IMR-90 (cell line): ENCODE measurements at regions not wholly inside any gene's neighbourhood (a gene's known extent, or its start where the extent isn't known, plus 50 kb on each side); places are given as distances from the start of the nearest gene placed in this dataset.

ENCODE experiments used
- ATAC-seq: fragments of 200-7000 bp; cut with Tn5 transposase; 2 replicates; pipeline ENCODE4 v1.9.1; 2020; ENCODE audit warnings: low read depth, mild to moderate bottlenecking, moderate library complexity
- BruUV-seq: library from RNA; stranded (reverse); fragments of 400-500 nt; replicated peaks from 2 replicates; lab custom pipeline; 2021; lab: Mats Ljungman, UMichigan
- CTCF ChIA-PET: fragments of 300-600 bp; formaldehyde crosslinking; extraction: SDS; loops from one replicate; lab custom pipeline; 2021; ENCODE audit warnings: antibody characterized with exemption; lab: Yijun Ruan, JAX
- POLR2A ChIA-PET: fragments of 300-600 bp; sonication (Branson Sonifier 250); formaldehyde crosslinking; loops from one replicate; lab custom pipeline; 2022; ENCODE audit warnings: antibody characterized with exemption; ENCODE audit not compliant: unreplicated experiment; lab: Charles Lee
- DNase-seq: peaks from one replicate; pipeline ENCODE4 v3.0.0; 2013
- H2AFZ ChIP-seq: replicated peaks from 2 replicates; pipeline ENCODE3; 2013; ENCODE audit warnings: low read length, mild to moderate bottlenecking; ENCODE audit not compliant: poor library complexity
- H2AK5ac ChIP-seq: 2 replicates; pipeline ENCODE4 v1.6.1; 2013; ENCODE audit warnings: low read depth, low read length, inconsistent platforms
- H2AK9ac ChIP-seq: replicated peaks from 2 replicates; pipeline ENCODE3; 2013; ENCODE audit warnings: mild to moderate bottlenecking, low read depth, low read length, moderate library complexity; ENCODE audit not compliant: poor library complexity
- H2BK120ac ChIP-seq: 2 replicates; pipeline ENCODE4 v1.6.1; 2013; ENCODE audit warnings: low read depth, low read length, inconsistent platforms
- H2BK15ac ChIP-seq: 3 replicates; pipeline ENCODE4 v1.6.1; 2013; ENCODE audit warnings: low read depth, low read length, inconsistent platforms
- H2BK20ac ChIP-seq: 2 replicates; pipeline ENCODE4 v1.6.1; 2013; ENCODE audit warnings: low read depth, mild to moderate bottlenecking, inconsistent platforms, low read length, moderate library complexity
- H2BK5ac ChIP-seq: 2 replicates; pipeline ENCODE4 v1.6.1; 2013; ENCODE audit warnings: mild to moderate bottlenecking, low read depth, low read length, inconsistent platforms; ENCODE audit not compliant: poor library complexity, severe bottlenecking
- H3K14ac ChIP-seq: replicated peaks from 2 replicates; pipeline ENCODE4 v1.6.1; 2013; ENCODE audit warnings: low read depth, low read length, inconsistent platforms
- H3K18ac ChIP-seq: 2 replicates; pipeline ENCODE4 v1.6.1; 2013; ENCODE audit warnings: low read depth, low read length, control low read depth
- H3K23ac ChIP-seq: 2 replicates; pipeline ENCODE4 v1.6.1; 2013; ENCODE audit warnings: low read depth, low read length, inconsistent platforms
- H3K27ac ChIP-seq: 2 replicates; pipeline ENCODE4 v1.5.1; 2013; ENCODE audit warnings: mild to moderate bottlenecking, control low read depth, low read length; ENCODE audit not compliant: insufficient read depth
- H3K27me3 ChIP-seq: 2 replicates; pipeline ENCODE4 v1.6.1; 2013; ENCODE audit warnings: low read length; ENCODE audit not compliant: control insufficient read depth, insufficient read depth
- H3K36me3 ChIP-seq: 2 replicates; pipeline ENCODE4 v1.6.1; 2013; ENCODE audit warnings: low read length, mixed read lengths; ENCODE audit not compliant: control insufficient read depth, insufficient read depth
- H3K4ac ChIP-seq: 2 replicates; pipeline ENCODE4 v1.6.1; 2013; ENCODE audit warnings: low read depth, low read length, inconsistent platforms
- H3K4me1 ChIP-seq: 2 replicates; pipeline ENCODE4 v1.6.1; 2013; ENCODE audit warnings: low read length, mixed read lengths; ENCODE audit not compliant: control insufficient read depth, insufficient read depth
- H3K4me2 ChIP-seq: 2 replicates; pipeline ENCODE4 v1.6.1; 2013; ENCODE audit warnings: low read depth, mild to moderate bottlenecking, control low read depth, low read length, moderate library complexity
- H3K4me3 ChIP-seq: 2 replicates; pipeline ENCODE4 v1.5.1; 2013; ENCODE audit warnings: low read depth, mild to moderate bottlenecking, control low read depth, low read length, moderate library complexity; ENCODE audit not compliant: insufficient read depth
- H3K56ac ChIP-seq: 2 replicates; pipeline ENCODE4 v1.6.1; 2013; ENCODE audit warnings: low read length, inconsistent platforms; ENCODE audit not compliant: insufficient read depth; ENCODE audit errors: extremely low read depth
- H3K79me1 ChIP-seq, 2 experiments: 2 replicates each; pipeline ENCODE4 v1.6.1; 2013; ENCODE audit warnings: low read length in 2 of 2, inconsistent platforms in 1 of 2, low read depth in 1 of 2
- H3K9ac ChIP-seq: 2 replicates; pipeline ENCODE4 v1.6.1; 2013; ENCODE audit warnings: low read depth, low read length, control low read depth
- H3K9me1 ChIP-seq: 2 replicates; pipeline ENCODE4 v1.6.1; 2013; ENCODE audit warnings: low read length, inconsistent platforms; ENCODE audit not compliant: insufficient read depth
- H3K9me3 ChIP-seq: 2 replicates; pipeline ENCODE4 v1.6.1; 2013; ENCODE audit warnings: low read length; ENCODE audit not compliant: control insufficient read depth, insufficient read depth
- H4K20me1 ChIP-seq: 2 replicates; pipeline ENCODE4 v1.6.1; 2013; ENCODE audit warnings: low read length, inconsistent platforms; ENCODE audit not compliant: insufficient read depth
- H4K5ac ChIP-seq: 2 replicates; pipeline ENCODE4 v1.6.1; 2013; ENCODE audit warnings: mild to moderate bottlenecking, low read depth, low read length, control low read depth
- H4K8ac ChIP-seq, 2 experiments: 2 replicates each; pipeline ENCODE4 v1.6.1; 2013; ENCODE audit warnings: low read depth in 2 of 2, low read length in 2 of 2, control low read depth in 1 of 2, inconsistent platforms in 1 of 2
- H4K91ac ChIP-seq: 2 replicates; pipeline ENCODE4 v1.6.1; 2013; ENCODE audit warnings: low read depth, low read length, inconsistent platforms; ENCODE audit not compliant: insufficient read depth
- BHLHE40 ChIP-seq: fragments of 150-350 bp; IDR thresholded peaks from 2 replicates; pipeline ENCODE4 v1.6.1; 2016; ENCODE audit warnings: mild to moderate bottlenecking, low read depth, low read length
- CEBPB ChIP-seq: IDR thresholded peaks from 2 replicates; pipeline ENCODE4 v1.6.1; 2012; ENCODE audit warnings: low read depth, low read length, improper control_type of control experiment
- CHD1 ChIP-seq: IDR thresholded peaks from 2 replicates; pipeline ENCODE4 v1.6.1; 2012; ENCODE audit warnings: low read depth, low read length, improper control_type of control experiment
- FOS ChIP-seq: fragments of 150-350 bp; IDR thresholded peaks from 2 replicates; pipeline ENCODE4 v1.6.1; 2016; ENCODE audit warnings: low read depth, low read length
- MAFK ChIP-seq: IDR thresholded peaks from 2 replicates; pipeline ENCODE4 v1.6.1; 2012; ENCODE audit warnings: low read depth, low read length, improper control_type of control experiment
- MXI1 ChIP-seq: IDR thresholded peaks from 2 replicates; pipeline ENCODE4 v1.6.1; 2012; ENCODE audit warnings: low read depth, mild to moderate bottlenecking, low read length, moderate library complexity, borderline replicate concordance
- POLR2A ChIP-seq: IDR thresholded peaks from 2 replicates; pipeline ENCODE4 v1.6.1; 2012; ENCODE audit warnings: mild to moderate bottlenecking, low read depth, low read length
- RAD21 ChIP-seq: IDR thresholded peaks from 2 replicates; pipeline ENCODE4 v1.6.1; 2012; ENCODE audit warnings: low read length, improper control_type of control experiment
- RCOR1 ChIP-seq: IDR thresholded peaks from 2 replicates; pipeline ENCODE4 v1.6.1; 2012; ENCODE audit warnings: mild to moderate bottlenecking, low read length, improper control_type of control experiment; ENCODE audit not compliant: insufficient replicate concordance
- RFX5 ChIP-seq: IDR thresholded peaks from 2 replicates; pipeline ENCODE4 v1.8.0; 2012; ENCODE audit warnings: low read depth, mild to moderate bottlenecking, low read length, moderate library complexity
- SMC3 ChIP-seq: fragments of 150-350 bp; IDR thresholded peaks from 2 replicates; pipeline ENCODE4 v1.6.1; 2016; ENCODE audit warnings: low read depth, mild to moderate bottlenecking, antibody characterized with exemption, low read length, moderate library complexity
- WGBS, 2 experiments: methylation state at CpG; one replicate each; pipeline versions ENCODE4 v1.1.5 to v1.1.7; 2013; ENCODE audit warnings: missing lambda C conversion rate in 2 of 2; ENCODE audit not compliant: insufficient read length in 1 of 2; ENCODE audit errors: extremely low coverage in 2 of 2; 5-methylcytosine and 5-hydroxymethylcytosine counted together
- dilution Hi-C: fragments of 300-500 bp; cut with HindIII; formaldehyde crosslinking; loops from one replicate; pipeline ENCODE4 v1.14.3; 2018; ENCODE audit warnings: low sequenced_read_pairs; ENCODE audit not compliant: unreplicated experiment
- in situ Hi-C: fragments of 300-500 bp; cut with MboI; formaldehyde crosslinking; loops from 3 replicates; pipeline ENCODE4 v1.14.3; 2019; ENCODE audit warnings: low sequenced_read_pairs, inconsistent platforms, mixed read lengths
- intact Hi-C: fragments of 100-400 bp; cut with micrococcal nuclease; formaldehyde crosslinking; loops from 2 replicates; pipeline ENCODE4 v1.10.0; 2022
- TF ChIP-seq, protein P1 (sequence below): fragments of 150-350 bp; IDR thresholded peaks from 2 replicates; pipeline ENCODE4 v1.6.1; 2016; ENCODE audit warnings: low read depth, mild to moderate bottlenecking, low read length, moderate library complexity, borderline replicate concordance
- TF ChIP-seq, protein P2 (sequence below): conservative IDR thresholded peaks from 2 replicates; pipeline ENCODE4 v1.5.1; 2012; ENCODE audit warnings: mild to moderate bottlenecking, low read depth, low read length, improper control_type of control experiment
- TF ChIP-seq, protein P3 (sequence below): fragments of 150-350 bp; IDR thresholded peaks from 2 replicates; pipeline ENCODE4 v1.6.1; 2017; ENCODE audit warnings: mild to moderate bottlenecking, antibody characterized with exemption, low read length, low read depth

DNA sequence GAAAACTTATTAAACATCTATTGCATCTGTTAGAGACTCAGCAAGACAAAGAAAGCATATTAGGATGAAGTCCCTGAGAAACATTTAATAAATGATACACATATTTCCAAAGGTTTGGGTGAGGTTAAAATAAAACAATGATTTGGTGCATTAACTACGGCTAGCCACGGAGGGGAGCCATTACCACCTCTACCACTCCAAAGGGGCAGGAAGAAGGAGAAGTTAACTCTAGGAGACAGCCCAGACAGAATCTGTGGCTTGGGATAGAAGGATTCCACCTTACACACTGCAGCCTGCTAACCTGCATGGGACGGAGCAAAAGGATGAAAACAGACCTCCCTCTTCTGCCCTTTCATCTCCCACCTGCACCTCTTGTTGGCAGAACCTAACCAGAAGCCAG is 189.1 kb upstream of the C1QTNF7 start:
- H2BK5ac ChIP-seq: no peak overlapping the region
- peak overlapping the region; percentile 76; the same call in 1 of the 2 replicates for H2BK20ac ChIP-seq
- no peak overlapping the region for H3K9ac ChIP-seq
- no peaks in the 10 kb centered on the region for H3K79me1 ChIP-seq
- H2AK5ac ChIP-seq: peak overlapping the region; percentile 54; the same call in 1 of the 2 replicates
- H3K27ac ChIP-seq: no peak overlapping the region
- no peak overlapping the region for H3K18ac ChIP-seq
- H3K4me3 ChIP-seq: no peak overlapping the region
- peaks cover 15% of the 10 kb centered on the region for H3K4me1 ChIP-seq
- peak overlapping the region; percentile 39; the same call in 1 of the 2 replicates for H2BK120ac ChIP-seq
- H3K36me3 ChIP-seq: no peaks in the 10 kb centered on the region
- peak overlapping the region; percentile 29; the same call in 1 of the 3 replicates for H2BK15ac ChIP-seq
- no peak overlapping the region for H3K56ac ChIP-seq
- dilution Hi-C loops (no loop called here), in situ Hi-C loops (loop anchor here (5.0 kb wide), 1 partner anchor 219 kb away; no protein-coding TSS in a partner anchor), intact Hi-C loops (loop anchor here (1.0 to 10.0 kb wide), 6 partner anchors 65 to 766 kb away; no protein-coding TSS in a partner anchor)
- ChIA-PET CTCF (no interaction called here), POLR2A (no interaction called here)
- H3K4me2 ChIP-seq: no peak overlapping the region
- no peak overlapping the region for H3K14ac ChIP-seq
- no peak for TF ChIP-seq BHLHE40
- TF ChIP-seq, protein P1, sequence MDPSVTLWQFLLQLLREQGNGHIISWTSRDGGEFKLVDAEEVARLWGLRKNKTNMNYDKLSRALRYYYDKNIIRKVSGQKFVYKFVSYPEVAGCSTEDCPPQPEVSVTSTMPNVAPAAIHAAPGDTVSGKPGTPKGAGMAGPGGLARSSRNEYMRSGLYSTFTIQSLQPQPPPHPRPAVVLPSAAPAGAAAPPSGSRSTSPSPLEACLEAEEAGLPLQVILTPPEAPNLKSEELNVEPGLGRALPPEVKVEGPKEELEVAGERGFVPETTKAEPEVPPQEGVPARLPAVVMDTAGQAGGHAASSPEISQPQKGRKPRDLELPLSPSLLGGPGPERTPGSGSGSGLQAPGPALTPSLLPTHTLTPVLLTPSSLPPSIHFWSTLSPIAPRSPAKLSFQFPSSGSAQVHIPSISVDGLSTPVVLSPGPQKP: no peak
- TF ChIP-seq, protein P2, sequence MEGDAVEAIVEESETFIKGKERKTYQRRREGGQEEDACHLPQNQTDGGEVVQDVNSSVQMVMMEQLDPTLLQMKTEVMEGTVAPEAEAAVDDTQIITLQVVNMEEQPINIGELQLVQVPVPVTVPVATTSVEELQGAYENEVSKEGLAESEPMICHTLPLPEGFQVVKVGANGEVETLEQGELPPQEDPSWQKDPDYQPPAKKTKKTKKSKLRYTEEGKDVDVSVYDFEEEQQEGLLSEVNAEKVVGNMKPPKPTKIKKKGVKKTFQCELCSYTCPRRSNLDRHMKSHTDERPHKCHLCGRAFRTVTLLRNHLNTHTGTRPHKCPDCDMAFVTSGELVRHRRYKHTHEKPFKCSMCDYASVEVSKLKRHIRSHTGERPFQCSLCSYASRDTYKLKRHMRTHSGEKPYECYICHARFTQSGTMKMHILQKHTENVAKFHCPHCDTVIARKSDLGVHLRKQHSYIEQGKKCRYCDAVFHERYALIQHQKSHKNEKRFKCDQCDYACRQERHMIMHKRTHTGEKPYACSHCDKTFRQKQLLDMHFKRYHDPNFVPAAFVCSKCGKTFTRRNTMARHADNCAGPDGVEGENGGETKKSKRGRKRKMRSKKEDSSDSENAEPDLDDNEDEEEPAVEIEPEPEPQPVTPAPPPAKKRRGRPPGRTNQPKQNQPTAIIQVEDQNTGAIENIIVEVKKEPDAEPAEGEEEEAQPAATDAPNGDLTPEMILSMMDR: peak; percentile 89
- no peak for TF ChIP-seq MAFK
- peak; percentile 87 for TF ChIP-seq SMC3
- no peak for TF ChIP-seq MXI1
- no peak for TF ChIP-seq RCOR1
- no peak for TF ChIP-seq CEBPB
- no peak for TF ChIP-seq RFX5
- no peak for TF ChIP-seq FOS
- TF ChIP-seq, protein P3, sequence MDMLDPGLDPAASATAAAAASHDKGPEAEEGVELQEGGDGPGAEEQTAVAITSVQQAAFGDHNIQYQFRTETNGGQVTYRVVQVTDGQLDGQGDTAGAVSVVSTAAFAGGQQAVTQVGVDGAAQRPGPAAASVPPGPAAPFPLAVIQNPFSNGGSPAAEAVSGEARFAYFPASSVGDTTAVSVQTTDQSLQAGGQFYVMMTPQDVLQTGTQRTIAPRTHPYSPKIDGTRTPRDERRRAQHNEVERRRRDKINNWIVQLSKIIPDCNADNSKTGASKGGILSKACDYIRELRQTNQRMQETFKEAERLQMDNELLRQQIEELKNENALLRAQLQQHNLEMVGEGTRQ: no peak
- TF ChIP-seq POLR2A: no peak
- peak; percentile 93 for TF ChIP-seq RAD21
- no peak for TF ChIP-seq CHD1
- H3K9me3 ChIP-seq: no peaks in the 10 kb centered on the region
- H3K9me1 ChIP-seq: peaks cover 14% of the 10 kb centered on the region
- peak overlapping the region; percentile 24 for H2AFZ ChIP-seq
- no TSS peak for BruUV-seq
- no peak overlapping the region; a peak in 1 of 4 replicates for H4K8ac ChIP-seq
- no CpG with 5 or more reads among the region's 3 CpGs for WGBS, 2 experiments
- ATAC-seq (peak; percentile 62), DNase-seq (peak; percentile 63)
- peaks cover 3% of the 10 kb centered on the region; the same call in 1 of the 2 replicates for H4K20me1 ChIP-seq
- H3K23ac ChIP-seq: no peak overlapping the region
- peak overlapping the region; percentile 66 for H3K4ac ChIP-seq
- H4K91ac ChIP-seq: 0 out of 2 replicates have a peak overlapping the region, but pooled peaks have one; percentile 30
- H3K27me3 ChIP-seq: no peaks in the 10 kb centered on the region
- H2AK9ac ChIP-seq: no peak overlapping the region
- no peak overlapping the region for H4K5ac ChIP-seq
